HG03108 (cell line): ENCODE measurements at regions not wholly inside any gene's neighbourhood (a gene's known extent, or its start where the extent isn't known, plus 50 kb on each side); places are given as distances from the start of the nearest gene placed in this dataset.
"Not testable (repeated sequence)": the region's sequence is repeated elsewhere in the genome, so short reads cannot be mapped to it uniquely, and the experiment has no call there.

Experiments used
- ATAC-seq: cut with Tn5 transposase; IDR thresholded peaks from one replicate; pipeline ENCODE4 v1.9.1; 2021; ENCODE audit warnings: moderate library complexity; ENCODE audit not compliant: unreplicated experiment

GRCh38 chr7:68410693-68411092 is 1187.6 kb upstream of the AUTS2 start:
- ATAC-seq = not testable (repeated sequence)

GRCh38 chr7:68411742-68412141 is 1186.5 kb upstream of the AUTS2 start:
- ATAC-seq = no peak

- no peak for ATAC-seq
These were observed 1183.4 kb upstream of the AUTS2 start for GRCh38 chr7:68414631-68415425.

- ATAC-seq = no peak
These were observed 1181.3 kb upstream of the AUTS2 start for GRCh38 chr7:68417002-68417401.

GRCh38 chr7:68417659-68418058 is 1180.6 kb upstream of the AUTS2 start:
- no peak for ATAC-seq

- ATAC-seq = no peak
These were observed 1177.7 kb upstream of the AUTS2 start for GRCh38 chr7:68420342-68421192.

- ATAC-seq = no peak
These were observed 1176.6 kb upstream of the AUTS2 start for GRCh38 chr7:68421712-68422111.

GRCh38 chr7:68422281-68422680 is 1176.0 kb upstream of the AUTS2 start:
- ATAC-seq = no peak

GRCh38 chr7:68423356-68423755 is 1174.9 kb upstream of the AUTS2 start:
- no peak for ATAC-seq

- no peak for ATAC-seq
These were observed 1173.5 kb upstream of the AUTS2 start for GRCh38 chr7:68424658-68425297.

- no peak for ATAC-seq
These were observed 1172.9 kb upstream of the AUTS2 start for GRCh38 chr7:68425377-68425776.

- ATAC-seq = no peak
These were observed 1168.7 kb upstream of the AUTS2 start for GRCh38 chr7:68429411-68430117.

- ATAC-seq = no peak
These were observed 1165.7 kb upstream of the AUTS2 start for GRCh38 chr7:68432585-68432984.

- ATAC-seq = no peak
These were observed 1164.7 kb upstream of the AUTS2 start for GRCh38 chr7:68433462-68434070.

- ATAC-seq = no peak
These were observed 1163.4 kb upstream of the AUTS2 start for GRCh38 chr7:68434857-68435256.

GRCh38 chr7:68438016-68438415 is 1160.3 kb upstream of the AUTS2 start:
- ATAC-seq = no peak

GRCh38 chr7:68438811-68439210 is 1159.5 kb upstream of the AUTS2 start:
- ATAC-seq = no peak

- ATAC-seq = no peak
These were observed 1158.4 kb upstream of the AUTS2 start for GRCh38 chr7:68439897-68440296.

GRCh38 chr7:68440866-68441265 is 1157.4 kb upstream of the AUTS2 start:
- ATAC-seq = no peak

GRCh38 chr7:68441645-68442044 is 1156.6 kb upstream of the AUTS2 start:
- ATAC-seq = no peak
